ENCODE measurements at regions not wholly inside any gene's neighbourhood (a gene's known extent, or its start where the extent isn't known, plus 50 kb on each side); places are given as distances from the start of the nearest gene placed in this dataset.

- DNase-seq (ENCODE audit: low read depth in 2 of 2), result no peak
Measured at GRCh38 chr1:112788054-112788453, 72.9 kb upstream of the PPM1J start.

- DNase-seq (ENCODE audit: low read depth in 2 of 2), result no peak
Measured at GRCh38 chr1:112783059-112783458, 67.9 kb upstream of the PPM1J start.

GRCh38 chr1:112779665-112780526, 64.8 kb upstream of the PPM1J start:
- DNase-seq (ENCODE audit: low read depth in 2 of 2), result no peak

GRCh38 chr1:112778137-112778536, 63.0 kb upstream of the PPM1J start:
- DNase-seq (ENCODE audit: low read depth in 2 of 2), result no peak

- DNase-seq (ENCODE audit: low read depth in 2 of 2), result no peak
Measured at GRCh38 chr1:112776688-112777087, 61.6 kb upstream of the PPM1J start.

GRCh38 chr1:112772781-112773180, 57.6 kb upstream of the PPM1J start:
- DNase-seq (ENCODE audit: low read depth in 2 of 2), result no peak

GRCh38 chr1:112770724-112771123, 55.6 kb upstream of the PPM1J start:
- DNase-seq (ENCODE audit: low read depth in 2 of 2), result no peak

- no peak for DNase-seq (ENCODE audit: low read depth in 2 of 2)
Measured at GRCh38 chr1:112769611-112770010, 54.5 kb upstream of the PPM1J start.

- DNase-seq (ENCODE audit: low read depth in 2 of 2), result no peak
Measured at GRCh38 chr1:112767646-112768045, 52.5 kb upstream of the PPM1J start.

Data from activated CD8-positive, alpha-beta memory T cell treated with anti-CD3 and anti-CD28 coated beads for 4 hours (primary cell).